Cardiac fibroblast (primary cell): ENCODE measurements at regions not wholly inside any gene's neighbourhood (a gene's known extent, or its start where the extent isn't known, plus 50 kb on each side); places are given as distances from the start of the nearest gene placed in this dataset.
A peak's percentile ranks its signal among the peaks of the same experiment; 100 is the strongest.

Experiments used
- DNase-seq, 2 donors: peaks; one replicate each; pipeline versions ENCODE4 v3.0.0 to v3.0.0-alpha.2; 2010; ENCODE audit warnings: low read depth in 2 of 2
- H3K4me3 ChIP-seq, 2 donors: replicated peaks in 1 of 2; 1 replicate in 1 of 2; 2 replicates in 1 of 2; pipeline ENCODE4 v1.5.1; 2011; ENCODE audit warnings: low read depth in 2 of 2, low read length in 2 of 2, mild to moderate bottlenecking in 2 of 2, moderate library complexity in 1 of 2
- CTCF ChIP-seq: IDR thresholded peaks from one replicate; pipeline ENCODE4 v1.5.1; 2011; ENCODE audit warnings: low read depth, mild to moderate bottlenecking, low read length, inconsistent platforms

- DNase-seq, result no peak
- no peak for TF ChIP-seq CTCF
- no peak overlapping the region for H3K4me3 ChIP-seq
Measured at GRCh38 chr20:58579819-58580473, 64.7 kb upstream of the APCDD1L start.

- no peak for TF ChIP-seq CTCF
- H3K4me3 ChIP-seq, result no peak overlapping the region
Measured at GRCh38 chr20:58579069-58579818, 64.0 kb upstream of the APCDD1L start.

GRCh38 chr20:58577871-58578598 lies 62.8 kb upstream of the APCDD1L start:
- H3K4me3 ChIP-seq, result no peak overlapping the region
- TF ChIP-seq CTCF, result no peak
- DNase-seq, result peak; percentile 26 to 50

More at GRCh38 chr20:58579069-58579818, 64.0 kb upstream of the APCDD1L start:
- no peak for DNase-seq

GRCh38 chr20:58577139-58577806 lies 62.1 kb upstream of the APCDD1L start:
- TF ChIP-seq CTCF, result no peak
- no peak for DNase-seq

GRCh38 chr20:58576603-58576970 lies 61.4 kb upstream of the APCDD1L start:
- H3K4me3 ChIP-seq, result no peak overlapping the region
- DNase-seq, result no peak

More at GRCh38 chr20:58577139-58577806, 62.1 kb upstream of the APCDD1L start:
- H3K4me3 ChIP-seq, result no peak overlapping the region

More at GRCh38 chr20:58576603-58576970, 61.4 kb upstream of the APCDD1L start:
- TF ChIP-seq CTCF, result no peak
